KMS-11 (cell line): ENCODE measurements at regions not wholly inside any gene's neighbourhood (a gene's known extent, or its start where the extent isn't known, plus 50 kb on each side); places are given as distances from the start of the nearest gene placed in this dataset.
A peak's percentile ranks its signal among the peaks of the same experiment; 100 is the strongest.

Experiments
- H2AFZ ChIP-seq: fragments of 200-600 bp; sonication (generic); 2 replicates; pipeline ENCODE4 v1.6.1; 2016; ENCODE audit warnings: antibody characterized with exemption, mixed run types, low read depth
- H3K27ac ChIP-seq: fragments of 200-600 bp; sonication (generic); 2 replicates; pipeline ENCODE4 v1.6.1; 2016; ENCODE audit warnings: mild to moderate bottlenecking, mixed run types
- H3K27me3 ChIP-seq: fragments of 200-600 bp; sonication (generic); 2 replicates; pipeline ENCODE4 v1.6.1; 2017; ENCODE audit warnings: mild to moderate bottlenecking, low read depth, mixed run types, moderate library complexity; ENCODE audit not compliant: insufficient read depth
- H3K36me3 ChIP-seq: fragments of 200-600 bp; sonication (generic); 2 replicates; pipeline ENCODE4 v1.6.1; 2017; ENCODE audit warnings: mild to moderate bottlenecking, mixed run types; ENCODE audit not compliant: insufficient read depth
- H3K4me1 ChIP-seq: fragments of 200-600 bp; sonication (generic); 2 replicates; pipeline ENCODE4 v1.6.1; 2016; ENCODE audit warnings: mild to moderate bottlenecking, low read depth, mixed run types; ENCODE audit not compliant: poor library complexity, severe bottlenecking
- H3K4me2 ChIP-seq: fragments of 200-600 bp; sonication (generic); 2 replicates; pipeline ENCODE4 v1.7.0; 2016; ENCODE audit warnings: mild to moderate bottlenecking, mixed run types
- H3K4me3 ChIP-seq: fragments of 200-600 bp; sonication (generic); IDR thresholded peaks from 2 replicates; pipeline ENCODE4 v1.6.1; 2017; ENCODE audit warnings: low read depth, low read length, mixed read lengths; ENCODE audit not compliant: insufficient read depth
- H3K79me2 ChIP-seq: fragments of 200-600 bp; sonication (generic); 2 replicates; pipeline ENCODE4 v1.6.1; 2016; ENCODE audit warnings: low read depth, mixed run types; ENCODE audit not compliant: insufficient read depth
- H3K9ac ChIP-seq: fragments of 200-600 bp; sonication (generic); 2 replicates; pipeline ENCODE4 v1.6.1; 2016; ENCODE audit warnings: mild to moderate bottlenecking, mixed run types
- H4K20me1 ChIP-seq: fragments of 200-600 bp; sonication (generic); 2 replicates; pipeline ENCODE4 v1.6.1; 2016; ENCODE audit warnings: mild to moderate bottlenecking, mixed run types; ENCODE audit not compliant: insufficient read depth
- CTCF ChIP-seq: fragments of 200-600 bp; sonication (generic); conservative IDR thresholded peaks from 2 replicates; pipeline ENCODE4 v1.6.1; 2017; ENCODE audit warnings: low read depth, mild to moderate bottlenecking, antibody characterized with exemption, low read length, moderate library complexity, mixed read lengths

- no peaks in the 10 kb centered on the region for H3K27me3 ChIP-seq
- H3K4me1 ChIP-seq: peaks cover 23% of the 10 kb centered on the region
- H3K9ac ChIP-seq: no peak overlapping the region
- no peaks in the 10 kb centered on the region for H4K20me1 ChIP-seq
- H3K27ac ChIP-seq: no peak overlapping the region
- no peak overlapping the region for H3K4me2 ChIP-seq
- no peaks in the 10 kb centered on the region for H3K36me3 ChIP-seq
- TF ChIP-seq CTCF: no peak
- H3K79me2 ChIP-seq: no peaks in the 10 kb centered on the region
- no peak overlapping the region for H3K4me3 ChIP-seq
- H2AFZ ChIP-seq: no peak overlapping the region
Observed at GRCh38 chr2:52939250-52939649, 828.4 kb upstream of the CHAC2 start.

- Histone ChIP-seq H3K4me1 (peaks cover 29% of the 10 kb centered on the region), H3K79me2 (no peaks in the 10 kb centered on the region), H4K20me1 (no peaks in the 10 kb centered on the region), H3K4me3 (no peak overlapping the region), H3K27ac (no peak overlapping the region; the same call in 1 of the 2 replicates), H3K36me3 (no peaks in the 10 kb centered on the region), H2AFZ (0 out of 2 replicates have a peak overlapping the region, but pooled peaks have one; percentile 68), H3K9ac (no peak overlapping the region), H3K4me2 (peak overlapping the region; percentile 89; the same call in 1 of the 2 replicates), H3K27me3 (no peaks in the 10 kb centered on the region)
- no peak for TF ChIP-seq CTCF
Observed at GRCh38 chr2:52936029-52936428, 831.6 kb upstream of the CHAC2 start.

GRCh38 chr2:52934920-52935640 is 832.5 kb upstream of the CHAC2 start:
- Histone ChIP-seq H3K4me1 (peaks cover 29% of the 10 kb centered on the region), H3K27me3 (no peaks in the 10 kb centered on the region), H3K4me2 (peak overlapping the region; percentile 89), H3K4me3 (no peak overlapping the region), H3K27ac (peak overlapping the region; percentile 55), H3K79me2 (no peaks in the 10 kb centered on the region), H2AFZ (peak overlapping the region; percentile 68), H4K20me1 (no peaks in the 10 kb centered on the region), H3K9ac (peak overlapping the region; percentile 31; the same call in 1 of the 2 replicates), H3K36me3 (no peaks in the 10 kb centered on the region)
- TF ChIP-seq CTCF: no peak

- Histone ChIP-seq H4K20me1 (no peaks in the 10 kb centered on the region), H3K27ac (peak overlapping the region; percentile 55; the same call in 1 of the 2 replicates), H3K4me3 (no peak overlapping the region), H3K4me1 (peaks cover 29% of the 10 kb centered on the region), H3K9ac (no peak overlapping the region), H2AFZ (peak overlapping the region; percentile 60), H3K4me2 (peak overlapping the region; percentile 89), H3K27me3 (no peaks in the 10 kb centered on the region), H3K79me2 (no peaks in the 10 kb centered on the region), H3K36me3 (no peaks in the 10 kb centered on the region)
- no peak for TF ChIP-seq CTCF
Observed at GRCh38 chr2:52934323-52934898, 833.2 kb upstream of the CHAC2 start.
